ENCODE measurements at regions not wholly inside any gene's neighbourhood (a gene's known extent, or its start where the extent isn't known, plus 50 kb on each side); places are given as distances from the start of the nearest gene placed in this dataset.

DNA sequence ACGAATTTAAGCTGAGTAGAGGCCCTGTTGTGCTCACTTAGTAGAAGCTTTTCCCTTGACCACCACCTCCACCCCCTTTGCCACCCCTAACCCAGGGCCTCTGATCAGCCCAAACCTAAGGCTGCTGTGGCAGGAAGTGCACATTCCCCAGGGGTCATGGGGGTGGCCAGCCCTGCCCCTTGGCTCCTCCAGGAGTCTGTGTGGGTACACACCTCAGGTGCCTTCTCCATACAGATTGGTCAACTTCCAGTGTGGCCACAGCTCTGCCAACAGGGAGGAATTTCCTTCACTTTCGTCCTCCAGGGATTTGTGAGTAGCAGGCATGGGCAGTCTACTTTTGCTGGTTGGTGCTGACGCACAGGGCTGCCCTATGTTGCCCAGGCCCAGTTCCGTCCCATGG is 249.9 kb upstream of the ZNF32 start:
- no peak for FAIRE-seq
- DNase-seq (ENCODE audit: insufficient read length, low spot score) = no peak

DNA sequence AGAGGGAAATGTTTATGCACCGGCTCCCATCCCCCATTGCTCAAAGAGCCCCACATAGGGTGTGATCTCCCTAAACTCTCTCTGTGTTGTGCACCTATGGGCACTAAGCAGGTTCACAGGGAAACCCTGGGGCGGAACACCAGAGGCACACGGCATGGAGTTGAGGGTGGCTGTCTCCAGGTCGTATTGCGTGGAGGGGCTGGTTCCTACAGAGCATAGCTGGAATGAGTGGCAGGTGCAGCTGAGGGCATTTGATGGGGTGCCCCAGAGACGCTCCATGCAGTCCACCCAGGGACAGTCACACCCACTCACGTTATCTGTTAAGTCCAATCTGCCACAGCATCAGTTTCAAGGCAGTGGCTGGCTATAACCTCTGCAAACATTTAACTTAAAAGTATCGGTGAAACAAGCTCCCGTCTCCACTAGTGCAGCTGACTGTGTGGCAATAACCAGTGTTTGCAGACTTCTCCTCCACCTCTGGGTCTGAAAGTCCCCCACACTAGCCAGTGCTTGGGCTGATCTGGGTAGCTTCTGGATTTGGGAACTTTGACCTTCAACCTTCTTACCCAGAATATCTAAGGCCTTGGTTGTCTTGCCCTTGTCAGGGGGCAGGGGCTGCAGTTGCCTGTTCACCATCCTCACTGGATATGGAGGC is 249.2 kb upstream of the ZNF32 start:
- DNase-seq (ENCODE audit: insufficient read length, low spot score) = no peak
- FAIRE-seq = no peak

DNA sequence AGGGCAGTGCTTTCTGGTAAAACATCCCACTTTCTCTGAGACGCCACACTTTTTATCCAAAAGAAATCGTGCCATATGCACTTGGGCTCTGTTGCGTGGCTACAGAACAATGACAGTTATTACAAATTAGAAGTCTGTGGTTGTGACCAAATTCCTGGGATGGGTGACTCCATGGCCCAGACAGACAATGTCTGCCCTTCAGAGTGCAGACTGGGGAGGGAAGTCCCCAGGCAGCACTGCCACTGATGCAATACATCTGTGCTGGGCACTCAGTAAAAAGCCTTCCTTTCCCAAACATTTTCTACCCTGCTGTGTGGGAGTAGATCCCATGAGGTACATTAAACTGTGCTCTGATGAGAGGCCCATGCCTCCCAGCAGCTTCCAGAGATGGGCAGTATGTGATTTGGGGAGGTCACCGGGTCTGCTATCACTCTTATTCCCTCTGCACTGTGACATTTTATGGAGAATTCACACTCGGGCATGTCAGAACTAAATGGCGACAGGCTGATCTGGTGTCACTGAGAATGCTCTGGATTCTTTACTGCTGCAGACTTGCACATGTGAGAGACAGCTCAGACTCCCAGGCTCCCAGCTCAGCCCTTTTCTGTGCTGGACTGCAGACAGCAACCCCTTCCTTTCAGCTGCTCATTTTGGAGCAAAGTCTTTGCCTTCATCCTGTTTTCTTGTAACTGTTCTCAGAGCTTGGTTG is 243.5 kb upstream of the ZNF32 start:
- FAIRE-seq = no peak
- DNase-seq (ENCODE audit: insufficient read length, low spot score) = no peak

DNA sequence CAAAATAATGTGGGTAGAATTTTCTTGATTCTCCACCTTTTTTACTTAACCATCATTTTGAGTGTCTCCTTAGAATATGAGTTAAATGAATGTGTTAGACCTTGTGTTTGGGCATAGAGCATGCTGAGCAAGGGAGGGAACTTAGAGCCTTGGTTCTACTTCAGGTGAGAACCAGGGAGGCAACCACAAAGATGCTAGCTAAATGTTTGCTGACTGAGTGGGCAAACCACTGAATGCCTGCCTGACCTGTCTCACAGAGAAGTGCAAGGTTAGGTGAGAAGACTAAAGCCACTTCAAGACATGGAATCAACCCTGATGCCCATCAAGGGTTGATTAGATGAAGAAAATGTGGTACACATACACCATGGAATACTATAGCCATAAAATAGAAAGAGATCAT is 242.6 kb upstream of the ZNF32 start:
- DNase-seq (ENCODE audit: insufficient read length, low spot score) = no peak
- FAIRE-seq = peak; percentile 74

DNA sequence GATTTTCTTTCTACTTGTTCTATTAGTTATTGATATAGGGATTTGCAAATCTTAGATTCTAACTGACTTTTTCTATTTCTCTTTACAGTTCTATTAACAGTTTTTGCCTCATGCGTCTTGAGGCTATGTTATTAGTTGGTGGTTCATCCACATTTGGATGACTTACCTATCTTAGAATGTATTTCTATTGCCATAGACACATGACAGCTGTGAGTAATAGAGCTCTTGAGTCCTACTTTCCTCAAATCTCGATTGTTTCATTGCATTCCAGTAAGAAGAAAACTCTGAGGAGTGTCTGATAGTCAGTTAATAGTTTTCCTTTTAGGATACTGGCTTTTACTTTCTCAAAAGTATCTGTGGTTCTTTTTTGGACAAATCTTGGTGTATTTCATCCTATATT is 241.4 kb upstream of the ZNF32 start:
- FAIRE-seq = peak; percentile 38

GRCh38 chr10:43888586-43888985 is 239.9 kb upstream of the ZNF32 start:
- DNase-seq (ENCODE audit: insufficient read length, low spot score) = peak; percentile 53
- peak; percentile 16 for FAIRE-seq

More for the DNA sequence above, 241.4 kb upstream of the ZNF32 start:
- no peak for DNase-seq (ENCODE audit: insufficient read length, low spot score)

DNA sequence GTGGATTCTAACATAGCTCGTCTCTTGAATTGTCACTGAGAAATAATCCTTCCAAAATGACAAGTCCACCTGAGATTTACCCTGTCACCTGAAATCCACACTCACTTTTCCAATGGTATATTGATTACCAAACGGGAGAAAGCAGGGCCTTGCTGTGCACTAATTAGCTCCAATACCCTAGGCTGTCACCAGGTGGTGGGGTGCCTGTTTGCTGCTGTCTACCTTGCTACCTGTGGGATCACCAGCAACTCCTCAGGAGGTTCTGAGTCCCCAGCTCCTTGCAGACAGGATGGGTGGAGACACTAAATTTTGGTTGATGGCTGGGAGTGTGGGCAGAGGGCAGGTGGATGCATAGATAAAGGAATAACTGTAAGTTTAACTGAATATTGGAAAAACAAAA is 237.2 kb upstream of the ZNF32 start:
- DNase-seq (ENCODE audit: insufficient read length, low spot score) (no peak), FAIRE-seq (no peak)

DNA sequence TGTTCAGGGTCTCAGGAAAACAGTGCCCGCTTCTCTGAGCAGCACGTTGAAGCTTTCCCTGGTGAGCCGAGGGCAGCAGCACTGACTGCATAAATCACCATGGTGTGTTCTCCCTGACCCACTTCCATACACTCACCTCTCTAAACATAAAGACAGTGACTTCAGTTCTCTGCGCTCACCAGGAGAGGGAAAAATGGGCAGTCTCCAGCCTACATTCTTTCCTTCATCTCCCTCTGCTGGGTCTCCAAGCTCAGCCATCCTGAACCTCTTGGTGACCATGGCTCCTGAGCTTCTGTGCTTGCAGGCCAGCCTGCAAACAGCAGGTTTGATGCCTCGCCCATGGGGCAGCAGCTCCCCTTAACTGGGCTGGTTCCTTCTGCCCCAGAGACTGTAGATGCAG is 236.6 kb upstream of the ZNF32 start:
- DNase-seq (ENCODE audit: insufficient read length, low spot score) = no peak
- no peak for FAIRE-seq

DNA sequence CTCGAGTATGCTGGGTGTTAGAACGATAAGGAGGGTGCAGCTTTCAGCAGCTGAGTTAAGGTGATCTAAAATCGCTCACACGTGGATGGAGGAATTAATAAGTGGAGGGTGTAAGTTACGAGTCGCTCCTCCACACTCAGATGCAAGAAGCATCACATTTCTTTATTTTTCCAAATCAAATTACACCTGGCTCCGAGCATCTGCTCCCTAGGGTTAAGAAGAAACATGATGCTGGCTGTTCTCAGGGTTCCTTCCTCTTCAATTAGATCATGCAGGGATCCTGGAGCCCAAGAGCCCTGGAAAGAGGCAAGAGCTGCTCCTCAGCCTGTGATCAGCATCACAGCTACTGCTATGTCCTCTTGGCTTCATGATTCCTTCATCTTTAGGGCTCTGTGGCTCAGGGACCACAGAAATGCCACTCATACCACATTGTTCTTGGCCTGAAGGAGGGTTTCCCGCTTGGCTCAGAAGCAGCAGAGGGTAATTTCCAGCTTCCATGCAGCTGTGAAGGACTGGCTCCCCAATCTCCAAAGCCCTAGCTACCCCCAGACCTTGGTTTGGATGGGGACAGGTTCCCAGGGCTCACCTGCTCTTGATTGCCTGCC is 235.9 kb upstream of the ZNF32 start:
- no peak for DNase-seq (ENCODE audit: insufficient read length, low spot score)
- FAIRE-seq = peak; percentile 55

DNA sequence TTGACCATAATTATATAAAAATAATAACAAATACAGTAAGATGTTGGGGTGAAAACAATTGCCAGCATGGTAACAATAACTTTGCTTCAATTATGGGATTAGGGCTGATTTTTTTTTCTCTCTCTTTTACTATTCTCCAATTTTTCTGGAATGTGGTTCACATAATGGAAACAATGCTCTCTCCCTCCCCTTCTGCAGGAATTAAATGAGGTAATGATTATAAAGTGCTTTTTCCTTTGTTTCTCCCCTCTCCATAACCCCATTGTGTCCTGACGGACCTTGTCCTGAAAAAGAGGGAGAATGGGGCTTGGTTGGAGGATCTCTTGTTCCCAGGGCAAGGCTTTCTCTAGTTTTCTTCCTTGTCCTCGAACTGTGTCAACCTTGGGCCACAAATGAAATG is 234.0 kb upstream of the ZNF32 start:
- FAIRE-seq = no peak
- DNase-seq (ENCODE audit: insufficient read length, low spot score) = no peak

GRCh38 chr10:43881657-43882056 is 233.0 kb upstream of the ZNF32 start:
- DNase-seq (ENCODE audit: insufficient read length, low spot score) (no peak), FAIRE-seq (no peak)

- FAIRE-seq (no peak), DNase-seq (ENCODE audit: insufficient read length, low spot score) (no peak)
These were observed 231.5 kb upstream of the ZNF32 start for GRCh38 chr10:43880160-43880559.

DNA sequence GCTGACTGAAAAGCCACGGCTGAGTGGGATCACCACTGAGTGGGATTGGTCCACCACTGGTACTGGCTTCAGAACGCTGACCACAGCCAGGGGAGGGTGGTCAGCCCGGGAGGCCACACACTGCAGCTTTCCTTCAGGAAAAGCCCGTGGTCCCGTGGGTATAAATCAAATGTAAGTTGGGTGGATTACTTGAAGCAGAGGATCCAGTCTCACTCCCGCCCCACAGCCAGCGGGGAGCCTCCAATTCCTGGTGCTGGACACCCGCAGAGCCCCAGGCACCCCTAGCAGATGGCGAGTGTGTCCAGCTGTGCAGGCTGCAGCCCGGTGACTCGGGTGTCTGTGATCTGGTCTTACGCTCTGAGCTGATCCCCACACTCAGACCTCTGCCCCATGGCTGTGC is 231.1 kb upstream of the ZNF32 start:
- FAIRE-seq = peak; percentile 31
- DNase-seq (ENCODE audit: insufficient read length, low spot score) = no peak

- DNase-seq (ENCODE audit: insufficient read length, low spot score) (no peak), FAIRE-seq (no peak)
These were observed 230.5 kb upstream of the ZNF32 start for GRCh38 chr10:43879162-43879561.

DNA sequence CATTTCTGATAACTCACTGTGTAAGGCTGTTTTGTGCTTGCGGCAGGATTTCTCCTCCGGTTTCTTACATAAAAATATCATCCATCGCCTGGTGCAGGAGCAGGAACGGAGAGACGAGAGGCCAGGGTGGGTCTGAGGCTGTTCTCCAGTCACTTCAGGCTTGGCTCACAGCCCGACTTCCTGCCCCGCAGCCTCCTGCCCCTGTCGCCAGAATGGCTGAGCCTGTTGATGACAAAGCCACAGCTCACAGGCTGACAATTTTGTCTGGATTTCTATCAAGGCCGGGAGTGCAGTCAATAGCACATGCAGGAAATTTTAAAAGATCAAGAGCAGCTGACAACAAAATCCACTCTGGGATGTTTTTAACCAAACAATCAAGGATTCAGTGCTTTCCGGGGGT is 229.7 kb upstream of the ZNF32 start:
- peak; percentile 57 for FAIRE-seq
- no peak for DNase-seq (ENCODE audit: insufficient read length, low spot score)

GRCh38 chr10:43876976-43877375 is 228.3 kb upstream of the ZNF32 start:
- FAIRE-seq (peak; percentile 20), DNase-seq (ENCODE audit: insufficient read length, low spot score) (no peak)

DNA sequence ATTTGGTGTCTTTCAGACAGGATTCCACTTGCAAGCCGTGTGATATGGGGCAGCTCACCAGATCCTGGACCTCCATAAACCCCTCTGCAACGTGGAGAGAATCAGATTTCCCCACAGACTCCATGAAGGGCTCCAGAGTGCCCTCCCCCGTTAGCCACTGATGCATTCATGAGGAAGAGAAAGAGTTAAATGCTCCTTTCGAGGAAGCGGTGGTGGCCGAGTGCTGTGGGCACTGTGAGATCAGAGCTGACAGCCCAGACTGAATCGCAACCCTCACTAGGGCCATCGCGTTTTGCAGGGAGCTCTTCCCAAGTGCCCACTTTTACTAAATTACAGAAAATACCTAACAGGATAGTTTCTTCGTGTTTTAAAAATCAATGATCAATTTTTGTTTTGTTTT is 226.3 kb upstream of the ZNF32 start:
- DNase-seq (ENCODE audit: insufficient read length, low spot score) (no peak), FAIRE-seq (no peak)

DNA sequence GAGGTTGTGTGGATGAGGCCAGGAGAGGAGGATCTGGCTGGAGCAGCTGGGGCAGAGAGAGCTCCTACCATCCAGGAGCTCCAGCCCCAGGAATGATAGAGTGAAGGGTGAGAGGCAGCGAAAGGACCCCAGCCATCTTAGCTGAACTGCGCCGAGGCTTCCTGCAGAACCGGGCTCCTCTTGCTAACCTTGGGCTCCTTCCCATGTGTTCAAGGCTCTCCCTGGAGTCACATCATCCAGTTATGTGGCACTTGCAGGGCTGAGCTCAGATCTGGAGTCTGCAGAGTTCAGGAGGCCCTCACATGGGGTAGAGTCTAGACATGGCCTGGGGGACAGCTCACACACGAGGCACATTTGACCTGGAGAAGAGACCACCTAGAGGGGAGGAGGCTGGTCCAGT is 225.0 kb upstream of the ZNF32 start:
- DNase-seq (ENCODE audit: insufficient read length, low spot score) (no peak), FAIRE-seq (no peak)

DNA sequence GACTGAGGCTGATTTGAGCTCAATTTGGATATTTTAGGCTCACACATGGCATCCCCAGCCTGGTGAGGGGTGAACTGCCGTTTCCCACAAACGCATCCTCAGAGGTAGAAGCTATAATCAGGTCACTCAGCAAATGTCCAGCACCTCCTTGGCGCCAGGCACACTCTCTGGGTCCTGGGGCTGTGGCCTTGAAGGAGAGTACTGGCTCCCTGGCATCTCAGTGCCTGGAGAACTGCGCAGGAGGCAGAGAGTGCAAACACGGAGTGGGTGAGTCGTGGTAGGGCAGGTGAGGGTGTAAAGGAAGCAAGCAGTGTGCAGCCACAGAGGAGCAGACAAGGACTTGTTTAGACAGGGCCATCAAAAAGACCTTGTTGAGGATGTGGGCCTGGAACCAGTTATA is 224.0 kb upstream of the ZNF32 start:
- peak; percentile 67 for FAIRE-seq
- no peak for DNase-seq (ENCODE audit: insufficient read length, low spot score)

DNA sequence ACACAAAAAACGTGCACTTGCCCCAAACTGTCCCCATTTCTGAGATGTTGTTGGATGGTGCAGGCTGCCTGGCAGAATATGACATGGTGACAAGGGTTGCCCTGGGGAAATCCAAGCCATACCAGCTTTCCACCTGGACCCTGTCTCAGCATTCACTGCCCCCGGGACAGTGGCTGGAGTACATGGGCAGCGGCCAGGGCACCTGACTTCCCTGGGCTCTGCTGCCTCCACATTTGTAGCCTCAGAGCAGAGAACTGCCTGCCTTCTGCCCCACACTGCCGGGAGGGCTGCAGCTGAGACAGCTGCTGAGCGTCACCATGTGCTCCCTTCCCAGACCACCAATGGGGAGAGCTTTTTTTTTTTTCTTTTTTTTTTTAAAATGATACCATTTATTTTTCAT is 222.9 kb upstream of the ZNF32 start:
- no peak for DNase-seq (ENCODE audit: insufficient read length, low spot score)
- peak; percentile 33 for FAIRE-seq

GRCh38 chr10:43870968-43871439 is 222.3 kb upstream of the ZNF32 start:
- FAIRE-seq (no peak), DNase-seq (ENCODE audit: insufficient read length, low spot score) (no peak)

- no peak for FAIRE-seq
- DNase-seq (ENCODE audit: insufficient read length, low spot score) = no peak
These were observed 221.1 kb upstream of the ZNF32 start for GRCh38 chr10:43869669-43870322.
